Astrocyte of the spinal cord (primary cell): ENCODE measurements at regions not wholly inside any gene's neighbourhood (a gene's known extent, or its start where the extent isn't known, plus 50 kb on each side); places are given as distances from the start of the nearest gene placed in this dataset.
A peak's percentile ranks its signal among the peaks of the same experiment; 100 is the strongest.
"Not testable (repeated sequence)": the region's sequence is repeated elsewhere in the genome, so short reads cannot be mapped to it uniquely, and the experiment has no call there.

Experiments
- DNase-seq: peaks from one replicate; pipeline ENCODE4 v3.0.0; 2011; ENCODE audit warnings: low read depth, low spot score
- H3K4me3 ChIP-seq: 2 replicates; pipeline ENCODE4 v1.5.1; 2011; ENCODE audit warnings: low read depth, mild to moderate bottlenecking, low read length, moderate library complexity
- in situ Hi-C: cut with HindIII; loops from 2 replicates; pipeline ENCODE4 v1.10.0; 2017; ENCODE audit warnings: low sequenced_read_pairs
- TF ChIP-seq, protein P1 (sequence below): IDR thresholded peaks from 2 replicates; pipeline ENCODE4 v1.5.1; 2012; ENCODE audit warnings: low read depth, mild to moderate bottlenecking, low read length, inconsistent platforms

- in situ Hi-C loops = no loop called here
- DNase-seq = no peak
- TF ChIP-seq, protein P1, sequence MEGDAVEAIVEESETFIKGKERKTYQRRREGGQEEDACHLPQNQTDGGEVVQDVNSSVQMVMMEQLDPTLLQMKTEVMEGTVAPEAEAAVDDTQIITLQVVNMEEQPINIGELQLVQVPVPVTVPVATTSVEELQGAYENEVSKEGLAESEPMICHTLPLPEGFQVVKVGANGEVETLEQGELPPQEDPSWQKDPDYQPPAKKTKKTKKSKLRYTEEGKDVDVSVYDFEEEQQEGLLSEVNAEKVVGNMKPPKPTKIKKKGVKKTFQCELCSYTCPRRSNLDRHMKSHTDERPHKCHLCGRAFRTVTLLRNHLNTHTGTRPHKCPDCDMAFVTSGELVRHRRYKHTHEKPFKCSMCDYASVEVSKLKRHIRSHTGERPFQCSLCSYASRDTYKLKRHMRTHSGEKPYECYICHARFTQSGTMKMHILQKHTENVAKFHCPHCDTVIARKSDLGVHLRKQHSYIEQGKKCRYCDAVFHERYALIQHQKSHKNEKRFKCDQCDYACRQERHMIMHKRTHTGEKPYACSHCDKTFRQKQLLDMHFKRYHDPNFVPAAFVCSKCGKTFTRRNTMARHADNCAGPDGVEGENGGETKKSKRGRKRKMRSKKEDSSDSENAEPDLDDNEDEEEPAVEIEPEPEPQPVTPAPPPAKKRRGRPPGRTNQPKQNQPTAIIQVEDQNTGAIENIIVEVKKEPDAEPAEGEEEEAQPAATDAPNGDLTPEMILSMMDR = no peak
- no peak overlapping the region for H3K4me3 ChIP-seq
Observed at GRCh38 chr7:113606325-113606724, 312.5 kb downstream of the PPP1R3A start.

GRCh38 chr7:113600428-113600827 lies 318.4 kb downstream of the PPP1R3A start:
- DNase-seq, H3K4me3 ChIP-seq, in situ Hi-C loops: not testable (repeated sequence)

- H3K4me3 ChIP-seq, DNase-seq, in situ Hi-C loops: not testable (repeated sequence)
Observed at GRCh38 chr7:113593455-113593854, 325.4 kb downstream of the PPP1R3A start.

- DNase-seq, in situ Hi-C loops, H3K4me3 ChIP-seq: not testable (repeated sequence)
Observed at GRCh38 chr7:113592924-113593323, 325.9 kb downstream of the PPP1R3A start.

DNA sequence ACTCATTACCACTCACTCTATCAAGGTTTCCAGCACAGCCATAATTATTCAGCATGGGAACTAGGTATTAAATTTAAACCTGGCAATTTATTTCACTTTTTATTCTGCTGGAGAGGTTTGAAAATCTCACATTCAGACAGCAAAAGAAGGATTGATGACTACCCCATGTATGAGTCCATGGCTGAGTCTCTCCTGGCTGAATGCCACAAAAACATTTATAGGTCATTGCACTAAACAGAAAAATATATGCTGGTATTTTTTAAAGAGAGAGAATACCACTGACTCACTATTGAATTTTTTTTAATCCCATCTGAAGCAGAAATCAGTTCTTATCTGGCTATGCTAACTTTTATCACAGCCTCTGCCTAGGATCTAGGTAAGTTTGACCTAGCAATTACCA lies 336.3 kb downstream of the PPP1R3A start:
- in situ Hi-C loops = no loop called here
- no peak overlapping the region for H3K4me3 ChIP-seq
- TF ChIP-seq, protein P1 = no peak
- DNase-seq = peak; percentile 54

GRCh38 chr7:113563257-113563656 lies 355.6 kb downstream of the PPP1R3A start:
- DNase-seq, H3K4me3 ChIP-seq, in situ Hi-C loops: not testable (repeated sequence)

GRCh38 chr7:113562801-113563200 lies 356.0 kb downstream of the PPP1R3A start:
- no peak overlapping the region for H3K4me3 ChIP-seq
- DNase-seq = no peak
- TF ChIP-seq, protein P1 = no peak
- in situ Hi-C loops = no loop called here

GRCh38 chr7:113562242-113562641 lies 356.6 kb downstream of the PPP1R3A start:
- in situ Hi-C loops = no loop called here
- no peak for DNase-seq
- TF ChIP-seq, protein P1 = no peak
- no peak overlapping the region for H3K4me3 ChIP-seq

GRCh38 chr7:113561446-113561845 lies 357.4 kb downstream of the PPP1R3A start:
- TF ChIP-seq, protein P1 = no peak
- DNase-seq = peak; percentile 53
- in situ Hi-C loops = no loop called here
- no peak overlapping the region for H3K4me3 ChIP-seq
